Naive thymus-derived CD4-positive, alpha-beta T cell (primary cell): ENCODE measurements at regions not wholly inside any gene's neighbourhood (a gene's known extent, or its start where the extent isn't known, plus 50 kb on each side); places are given as distances from the start of the nearest gene placed in this dataset.

Experiments used
- ATAC-seq: fragments of 150-1000 bp; cut with Tn5 transposase; 2 replicates; pipeline ENCODE4 v1.10.0; 2021; ENCODE audit warnings: mild to moderate bottlenecking, moderate library complexity
- CTCF ChIA-PET: fragments of 350-600 bp; sonication (Branson Sonifier 250); formaldehyde crosslinking; loops from one replicate; lab custom pipeline; 2021; ENCODE audit warnings: antibody characterized with exemption; lab: Charles Lee
- POLR2A ChIA-PET: fragments of 350-600 bp; sonication (Branson Sonifier 250); formaldehyde crosslinking; loops from one replicate; lab custom pipeline; 2021; ENCODE audit warnings: antibody characterized with exemption, inconsistent platforms; lab: Charles Lee
- DNase-seq, 9 donors: peaks; one replicate each; pipeline versions ENCODE4 v3.0.0 to v3.0.0-alpha.2; 2020 to 2022; ENCODE audit warnings: mixed read lengths in 1 of 9
- H3K27ac ChIP-seq: one replicate; pipeline ENCODE4 v1.7.0; 2013; ENCODE audit warnings: mild to moderate bottlenecking, low read depth, low read length, moderate library complexity
- H3K27me3 ChIP-seq, 2 donors: one replicate each; pipeline ENCODE4 v1.7.0; 2013; ENCODE audit warnings: low read length in 2 of 2, mild to moderate bottlenecking in 2 of 2, moderate library complexity in 2 of 2; ENCODE audit not compliant: control insufficient read depth in 2 of 2, insufficient read depth in 2 of 2
- H3K36me3 ChIP-seq, 3 experiments: 1 replicate in 2 of 3; 2 replicates in 1 of 3; pipeline ENCODE4 v1.7.0; 2013; ENCODE audit warnings: low read length in 3 of 3, mild to moderate bottlenecking in 3 of 3, moderate library complexity in 1 of 3; ENCODE audit not compliant: insufficient read depth in 3 of 3, control insufficient read depth in 2 of 3
- H3K4me1 ChIP-seq, 2 donors: one replicate each; pipeline ENCODE4 v1.7.0; 2013; ENCODE audit warnings: low read length in 2 of 2, mild to moderate bottlenecking in 2 of 2, moderate library complexity in 1 of 2; ENCODE audit not compliant: control insufficient read depth in 2 of 2, insufficient read depth in 2 of 2
- H3K4me3 ChIP-seq: 2 replicates; pipeline ENCODE4 v1.7.0; 2013; ENCODE audit warnings: mild to moderate bottlenecking, low read length
- H3K9me3 ChIP-seq, 3 experiments: 1 replicate in 2 of 3; 2 replicates in 1 of 3; pipeline ENCODE4 v1.7.0; 2013; ENCODE audit warnings: low read length in 3 of 3; ENCODE audit not compliant: control insufficient read depth in 2 of 3
- H3K27ac Mint-ChIP-seq, 9 donors: one replicate each; pipeline ENCODE4 v1.8.0; 2020 to 2022; ENCODE audit warnings: mixed read lengths in 9 of 9, mild to moderate bottlenecking in 8 of 9, moderate library complexity in 5 of 9, inconsistent platforms in 2 of 9
- H3K27me3 Mint-ChIP-seq, 5 donors: one replicate each; pipeline ENCODE4 v1.8.0; 2021 to 2022; ENCODE audit warnings: mixed read lengths in 5 of 5, mild to moderate bottlenecking in 1 of 5
- H3K36me3 Mint-ChIP-seq, 5 donors: one replicate each; pipeline ENCODE4 v1.8.0; 2020 to 2022; ENCODE audit warnings: mixed read lengths in 5 of 5, mild to moderate bottlenecking in 3 of 5, inconsistent platforms in 1 of 5
- H3K4me1 Mint-ChIP-seq, 7 donors: one replicate each; pipeline ENCODE4 v1.8.0; 2020 to 2022; ENCODE audit warnings: mixed read lengths in 7 of 7, mild to moderate bottlenecking in 3 of 7, inconsistent platforms in 1 of 7
- H3K4me3 Mint-ChIP-seq, 10 donors: one replicate each; pipeline ENCODE4 v1.8.0; 2020 to 2022; ENCODE audit warnings: mild to moderate bottlenecking in 10 of 10, mixed read lengths in 10 of 10, moderate library complexity in 6 of 10, inconsistent platforms in 2 of 10
- H3K9me3 Mint-ChIP-seq, 11 donors: one replicate each; pipeline ENCODE4 v1.8.0; 2020 to 2022; ENCODE audit warnings: mixed read lengths in 11 of 11, mild to moderate bottlenecking in 4 of 11, inconsistent platforms in 1 of 11, moderate library complexity in 1 of 11
- intact Hi-C, 2 donors: fragments of 100-400 bp; cut with micrococcal nuclease; formaldehyde crosslinking; loops; one replicate each; pipeline ENCODE4 v1.15.1; 2023

- no peak overlapping the region for H3K27ac ChIP-seq
- ChIA-PET POLR2A (no interaction called here), CTCF (no interaction called here)
- no peaks in the 10 kb centered on the region for H3K9me3 ChIP-seq
- no peak overlapping the region for H3K27ac Mint-ChIP-seq
- no peaks in the 10 kb centered on the region for H3K4me1 Mint-ChIP-seq
- H3K9me3 Mint-ChIP-seq, result peaks cover 3 to 13% (median 9%) of the 10 kb centered on the region in 11 donors
- H3K4me3 Mint-ChIP-seq, result no peak overlapping the region
- H3K36me3 ChIP-seq, result no peaks in the 10 kb centered on the region
- intact Hi-C loops, result no loop called here
- H3K4me1 ChIP-seq, result no peaks in the 10 kb centered on the region
- ATAC-seq (no peak), DNase-seq (no peak)
- H3K4me3 ChIP-seq, result no peak overlapping the region
- H3K27me3 Mint-ChIP-seq, result peaks cover 0 to 6% (median 0%) of the 10 kb centered on the region in 5 donors
- no peaks in the 10 kb centered on the region for H3K27me3 ChIP-seq
- H3K36me3 Mint-ChIP-seq, result peaks cover 0 to 3% (median 0%) of the 10 kb centered on the region in 5 donors
These were observed 277.2 kb upstream of the TAC1 start for GRCh38 chr7:97454636-97455035.

GRCh38 chr7:97457054-97457453 is 274.8 kb upstream of the TAC1 start:
- Mint-ChIP-seq H3K27me3 (peaks cover 0 to 6% (median 0%) of the 10 kb centered on the region in 5 donors), H3K27ac (no peak overlapping the region), H3K36me3 (peaks cover 0 to 4% (median 0%) of the 10 kb centered on the region in 5 donors), H3K4me3 (no peak overlapping the region), H3K9me3 (peaks cover 2 to 20% (median 8%) of the 10 kb centered on the region in 11 donors), H3K4me1 (no peaks in the 10 kb centered on the region)
- ChIA-PET CTCF (no interaction called here), POLR2A (no interaction called here)
- H3K36me3 ChIP-seq, result no peaks in the 10 kb centered on the region
- ATAC-seq (no peak), DNase-seq (no peak)
- no peak overlapping the region for H3K27ac ChIP-seq
- H3K4me1 ChIP-seq, result no peaks in the 10 kb centered on the region
- intact Hi-C loops, result no loop called here
- H3K4me3 ChIP-seq, result no peak overlapping the region
- H3K9me3 ChIP-seq, result peaks cover 0 to 7% (median 0%) of the 10 kb centered on the region in 3 experiments
- no peaks in the 10 kb centered on the region for H3K27me3 ChIP-seq

- Histone ChIP-seq H3K36me3 (no peaks in the 10 kb centered on the region), H3K9me3 (peaks cover 0 to 7% (median 0%) of the 10 kb centered on the region in 3 experiments), H3K4me1 (no peaks in the 10 kb centered on the region), H3K27me3 (no peaks in the 10 kb centered on the region), H3K4me3 (no peak overlapping the region), H3K27ac (no peak overlapping the region)
- no peak for ATAC-seq
- DNase-seq, result no peak
- CTCF ChIA-PET, result no interaction called here
- H3K4me3 Mint-ChIP-seq, result no peak overlapping the region
- H3K9me3 Mint-ChIP-seq, result peaks cover 4 to 31% (median 9%) of the 10 kb centered on the region in 11 donors
- intact Hi-C loops, result no loop called here
- H3K36me3 Mint-ChIP-seq, result peaks cover 0 to 4% (median 0%) of the 10 kb centered on the region in 5 donors
- peaks cover 0 to 6% (median 0%) of the 10 kb centered on the region in 5 donors for H3K27me3 Mint-ChIP-seq
- no peaks in the 10 kb centered on the region for H3K4me1 Mint-ChIP-seq
- POLR2A ChIA-PET, result no interaction called here
- peak overlapping the region in 1 of 9 donors; percentile 16 for H3K27ac Mint-ChIP-seq
These were observed 271.5 kb upstream of the TAC1 start for GRCh38 chr7:97460433-97460832.

GRCh38 chr7:97461596-97461995 is 270.3 kb upstream of the TAC1 start:
- H3K9me3 ChIP-seq, result peaks cover 0 to 7% (median 0%) of the 10 kb centered on the region in 3 experiments
- no peaks in the 10 kb centered on the region for H3K4me1 ChIP-seq
- no peaks in the 10 kb centered on the region for H3K4me1 Mint-ChIP-seq
- CTCF ChIA-PET, result no interaction called here
- DNase-seq, result no peak
- H3K27ac ChIP-seq, result no peak overlapping the region
- H3K36me3 ChIP-seq, result no peaks in the 10 kb centered on the region
- H3K4me3 Mint-ChIP-seq, result no peak overlapping the region
- POLR2A ChIA-PET, result no interaction called here
- no peak overlapping the region for H3K4me3 ChIP-seq
- no peak overlapping the region for H3K27ac Mint-ChIP-seq
- no peak for ATAC-seq
- H3K27me3 Mint-ChIP-seq, result peaks cover 0 to 15% (median 4%) of the 10 kb centered on the region in 5 donors
- intact Hi-C loops, result no loop called here
- peaks cover 0 to 4% (median 0%) of the 10 kb centered on the region in 5 donors for H3K36me3 Mint-ChIP-seq
- H3K9me3 Mint-ChIP-seq, result peaks cover 4 to 31% (median 9%) of the 10 kb centered on the region in 11 donors
- H3K27me3 ChIP-seq, result no peaks in the 10 kb centered on the region

GRCh38 chr7:97466071-97466470 is 265.8 kb upstream of the TAC1 start:
- Histone ChIP-seq H3K4me3 (no peak overlapping the region), H3K36me3 (no peaks in the 10 kb centered on the region), H3K27me3 (no peaks in the 10 kb centered on the region), H3K27ac (no peak overlapping the region), H3K4me1 (no peaks in the 10 kb centered on the region), H3K9me3 (peaks cover 0 to 7% (median 0%) of the 10 kb centered on the region in 3 experiments)
- ATAC-seq (no peak), DNase-seq (no peak)
- ChIA-PET CTCF (no interaction called here), POLR2A (no interaction called here)
- Mint-ChIP-seq H3K9me3 (peaks cover 2 to 22% (median 9%) of the 10 kb centered on the region in 11 donors), H3K4me3 (no peak overlapping the region), H3K4me1 (no peaks in the 10 kb centered on the region), H3K36me3 (no peaks in the 10 kb centered on the region), H3K27me3 (peaks cover 0 to 16% (median 0%) of the 10 kb centered on the region in 5 donors), H3K27ac (no peak overlapping the region)
- intact Hi-C loops, result no loop called here

GRCh38 chr7:97466999-97467740 is 264.7 kb upstream of the TAC1 start:
- Mint-ChIP-seq H3K4me3 (no peak overlapping the region), H3K27ac (no peak overlapping the region), H3K9me3 (peaks cover 0 to 11% (median 6%) of the 10 kb centered on the region in 11 donors), H3K36me3 (no peaks in the 10 kb centered on the region), H3K4me1 (no peaks in the 10 kb centered on the region), H3K27me3 (peaks cover 0 to 16% (median 4%) of the 10 kb centered on the region in 5 donors)
- Histone ChIP-seq H3K4me3 (no peak overlapping the region), H3K27ac (no peak overlapping the region), H3K9me3 (no peaks in the 10 kb centered on the region), H3K4me1 (no peaks in the 10 kb centered on the region), H3K36me3 (no peaks in the 10 kb centered on the region), H3K27me3 (no peaks in the 10 kb centered on the region)
- no peak for DNase-seq
- ChIA-PET CTCF (no interaction called here), POLR2A (no interaction called here)
- intact Hi-C loops, result no loop called here
- ATAC-seq, result no peak

- no peaks in the 10 kb centered on the region for H3K4me1 ChIP-seq
- no peaks in the 10 kb centered on the region for H3K9me3 ChIP-seq
- H3K27ac Mint-ChIP-seq, result no peak overlapping the region
- no peak overlapping the region for H3K27ac ChIP-seq
- intact Hi-C loops, result no loop called here
- no peak for ATAC-seq
- H3K27me3 ChIP-seq, result no peaks in the 10 kb centered on the region
- H3K4me3 ChIP-seq, result no peak overlapping the region
- peaks cover 0 to 6% (median 0%) of the 10 kb centered on the region in 11 donors for H3K9me3 Mint-ChIP-seq
- no peaks in the 10 kb centered on the region for H3K4me1 Mint-ChIP-seq
- H3K36me3 ChIP-seq, result no peaks in the 10 kb centered on the region
- no peak overlapping the region for H3K4me3 Mint-ChIP-seq
- CTCF ChIA-PET, result no interaction called here
- H3K36me3 Mint-ChIP-seq, result no peaks in the 10 kb centered on the region
- POLR2A ChIA-PET, result no interaction called here
- H3K27me3 Mint-ChIP-seq, result peaks cover 0 to 16% (median 4%) of the 10 kb centered on the region in 5 donors
- DNase-seq, result no peak
These were observed 263.4 kb upstream of the TAC1 start for GRCh38 chr7:97468493-97468892.
